IMR-90 (cell line): ENCODE measurements at regions not wholly inside any gene's neighbourhood (a gene's known extent, or its start where the extent isn't known, plus 50 kb on each side); places are given as distances from the start of the nearest gene placed in this dataset.

Experiments used
- ATAC-seq: fragments of 200-7000 bp; cut with Tn5 transposase; 2 replicates; pipeline ENCODE4 v1.9.1; 2020; ENCODE audit warnings: low read depth, mild to moderate bottlenecking, moderate library complexity
- BruUV-seq: library from RNA; stranded (reverse); fragments of 400-500 nt; replicated peaks from 2 replicates; lab custom pipeline; 2021; lab: Mats Ljungman, UMichigan
- CTCF ChIA-PET: fragments of 300-600 bp; formaldehyde crosslinking; extraction: SDS; loops from one replicate; lab custom pipeline; 2021; ENCODE audit warnings: antibody characterized with exemption; lab: Yijun Ruan, JAX
- POLR2A ChIA-PET: fragments of 300-600 bp; sonication (Branson Sonifier 250); formaldehyde crosslinking; loops from one replicate; lab custom pipeline; 2022; ENCODE audit warnings: antibody characterized with exemption; ENCODE audit not compliant: unreplicated experiment; lab: Charles Lee
- DNase-seq: peaks from one replicate; pipeline ENCODE4 v3.0.0; 2013
- H2AFZ ChIP-seq: replicated peaks from 2 replicates; pipeline ENCODE3; 2013; ENCODE audit warnings: low read length, mild to moderate bottlenecking; ENCODE audit not compliant: poor library complexity
- H2AK5ac ChIP-seq: 2 replicates; pipeline ENCODE4 v1.6.1; 2013; ENCODE audit warnings: low read depth, low read length, inconsistent platforms
- H2AK9ac ChIP-seq: replicated peaks from 2 replicates; pipeline ENCODE3; 2013; ENCODE audit warnings: mild to moderate bottlenecking, low read depth, low read length, moderate library complexity; ENCODE audit not compliant: poor library complexity
- H2BK120ac ChIP-seq: 2 replicates; pipeline ENCODE4 v1.6.1; 2013; ENCODE audit warnings: low read depth, low read length, inconsistent platforms
- H2BK15ac ChIP-seq: 3 replicates; pipeline ENCODE4 v1.6.1; 2013; ENCODE audit warnings: low read depth, low read length, inconsistent platforms
- H2BK20ac ChIP-seq: 2 replicates; pipeline ENCODE4 v1.6.1; 2013; ENCODE audit warnings: low read depth, mild to moderate bottlenecking, inconsistent platforms, low read length, moderate library complexity
- H2BK5ac ChIP-seq: 2 replicates; pipeline ENCODE4 v1.6.1; 2013; ENCODE audit warnings: mild to moderate bottlenecking, low read depth, low read length, inconsistent platforms; ENCODE audit not compliant: poor library complexity, severe bottlenecking
- H3K14ac ChIP-seq: replicated peaks from 2 replicates; pipeline ENCODE4 v1.6.1; 2013; ENCODE audit warnings: low read depth, low read length, inconsistent platforms
- H3K18ac ChIP-seq: 2 replicates; pipeline ENCODE4 v1.6.1; 2013; ENCODE audit warnings: low read depth, low read length, control low read depth
- H3K23ac ChIP-seq: 2 replicates; pipeline ENCODE4 v1.6.1; 2013; ENCODE audit warnings: low read depth, low read length, inconsistent platforms
- H3K27ac ChIP-seq: 2 replicates; pipeline ENCODE4 v1.5.1; 2013; ENCODE audit warnings: mild to moderate bottlenecking, control low read depth, low read length; ENCODE audit not compliant: insufficient read depth
- H3K27me3 ChIP-seq: 2 replicates; pipeline ENCODE4 v1.6.1; 2013; ENCODE audit warnings: low read length; ENCODE audit not compliant: control insufficient read depth, insufficient read depth
- H3K36me3 ChIP-seq: 2 replicates; pipeline ENCODE4 v1.6.1; 2013; ENCODE audit warnings: low read length, mixed read lengths; ENCODE audit not compliant: control insufficient read depth, insufficient read depth
- H3K4ac ChIP-seq: 2 replicates; pipeline ENCODE4 v1.6.1; 2013; ENCODE audit warnings: low read depth, low read length, inconsistent platforms
- H3K4me1 ChIP-seq: 2 replicates; pipeline ENCODE4 v1.6.1; 2013; ENCODE audit warnings: low read length, mixed read lengths; ENCODE audit not compliant: control insufficient read depth, insufficient read depth
- H3K4me2 ChIP-seq: 2 replicates; pipeline ENCODE4 v1.6.1; 2013; ENCODE audit warnings: low read depth, mild to moderate bottlenecking, control low read depth, low read length, moderate library complexity
- H3K4me3 ChIP-seq: 2 replicates; pipeline ENCODE4 v1.5.1; 2013; ENCODE audit warnings: low read depth, mild to moderate bottlenecking, control low read depth, low read length, moderate library complexity; ENCODE audit not compliant: insufficient read depth
- H3K56ac ChIP-seq: 2 replicates; pipeline ENCODE4 v1.6.1; 2013; ENCODE audit warnings: low read length, inconsistent platforms; ENCODE audit not compliant: insufficient read depth; ENCODE audit errors: extremely low read depth
- H3K79me1 ChIP-seq, 2 experiments: 2 replicates each; pipeline ENCODE4 v1.6.1; 2013; ENCODE audit warnings: low read length in 2 of 2, inconsistent platforms in 1 of 2, low read depth in 1 of 2
- H3K9ac ChIP-seq: 2 replicates; pipeline ENCODE4 v1.6.1; 2013; ENCODE audit warnings: low read depth, low read length, control low read depth
- H3K9me1 ChIP-seq: 2 replicates; pipeline ENCODE4 v1.6.1; 2013; ENCODE audit warnings: low read length, inconsistent platforms; ENCODE audit not compliant: insufficient read depth
- H3K9me3 ChIP-seq: 2 replicates; pipeline ENCODE4 v1.6.1; 2013; ENCODE audit warnings: low read length; ENCODE audit not compliant: control insufficient read depth, insufficient read depth
- H4K20me1 ChIP-seq: 2 replicates; pipeline ENCODE4 v1.6.1; 2013; ENCODE audit warnings: low read length, inconsistent platforms; ENCODE audit not compliant: insufficient read depth
- H4K5ac ChIP-seq: 2 replicates; pipeline ENCODE4 v1.6.1; 2013; ENCODE audit warnings: mild to moderate bottlenecking, low read depth, low read length, control low read depth
- H4K8ac ChIP-seq, 2 experiments: 2 replicates each; pipeline ENCODE4 v1.6.1; 2013; ENCODE audit warnings: low read depth in 2 of 2, low read length in 2 of 2, control low read depth in 1 of 2, inconsistent platforms in 1 of 2
- H4K91ac ChIP-seq: 2 replicates; pipeline ENCODE4 v1.6.1; 2013; ENCODE audit warnings: low read depth, low read length, inconsistent platforms; ENCODE audit not compliant: insufficient read depth
- CHD1 ChIP-seq: IDR thresholded peaks from 2 replicates; pipeline ENCODE4 v1.6.1; 2012; ENCODE audit warnings: low read depth, low read length, improper control_type of control experiment
- RCOR1 ChIP-seq: IDR thresholded peaks from 2 replicates; pipeline ENCODE4 v1.6.1; 2012; ENCODE audit warnings: mild to moderate bottlenecking, low read length, improper control_type of control experiment; ENCODE audit not compliant: insufficient replicate concordance
- USF2 ChIP-seq: fragments of 150-350 bp; IDR thresholded peaks from 2 replicates; pipeline ENCODE4 v1.6.1; 2017; ENCODE audit warnings: mild to moderate bottlenecking, antibody characterized with exemption, low read length, low read depth
- dilution Hi-C: fragments of 300-500 bp; cut with HindIII; formaldehyde crosslinking; loops from one replicate; pipeline ENCODE4 v1.14.3; 2018; ENCODE audit warnings: low sequenced_read_pairs; ENCODE audit not compliant: unreplicated experiment
- in situ Hi-C: fragments of 300-500 bp; cut with MboI; formaldehyde crosslinking; loops from 3 replicates; pipeline ENCODE4 v1.14.3; 2019; ENCODE audit warnings: low sequenced_read_pairs, inconsistent platforms, mixed read lengths
- intact Hi-C: fragments of 100-400 bp; cut with micrococcal nuclease; formaldehyde crosslinking; loops from 2 replicates; pipeline ENCODE4 v1.10.0; 2022
- TF ChIP-seq, protein P1 (sequence below): fragments of 150-350 bp; IDR thresholded peaks from 2 replicates; pipeline ENCODE4 v1.6.1; 2016; ENCODE audit warnings: low read depth, mild to moderate bottlenecking, low read length, moderate library complexity, borderline replicate concordance

GRCh38 chr2:195117011-195117410 lies 540.0 kb upstream of the SLC39A10 start:
- ATAC-seq = no peak
- H2AK5ac ChIP-seq = no peak overlapping the region
- H2AK9ac ChIP-seq = no peak overlapping the region
- no peak overlapping the region for H3K4me3 ChIP-seq
- no peak overlapping the region for H3K18ac ChIP-seq
- H4K20me1 ChIP-seq = no peaks in the 10 kb centered on the region
- H3K4me1 ChIP-seq = no peaks in the 10 kb centered on the region
- no peaks in the 10 kb centered on the region for H3K9me3 ChIP-seq
- BruUV-seq = no TSS peak
- H2BK20ac ChIP-seq = no peak overlapping the region
- no peak for DNase-seq
- no peak overlapping the region for H3K4ac ChIP-seq
- H2BK5ac ChIP-seq = no peak overlapping the region
- no peaks in the 10 kb centered on the region for H3K27me3 ChIP-seq
- no peaks in the 10 kb centered on the region for H3K36me3 ChIP-seq
- no peak overlapping the region for H2AFZ ChIP-seq
- TF ChIP-seq RCOR1 (no peak), CHD1 (no peak), USF2 (no peak)
- TF ChIP-seq, protein P1, sequence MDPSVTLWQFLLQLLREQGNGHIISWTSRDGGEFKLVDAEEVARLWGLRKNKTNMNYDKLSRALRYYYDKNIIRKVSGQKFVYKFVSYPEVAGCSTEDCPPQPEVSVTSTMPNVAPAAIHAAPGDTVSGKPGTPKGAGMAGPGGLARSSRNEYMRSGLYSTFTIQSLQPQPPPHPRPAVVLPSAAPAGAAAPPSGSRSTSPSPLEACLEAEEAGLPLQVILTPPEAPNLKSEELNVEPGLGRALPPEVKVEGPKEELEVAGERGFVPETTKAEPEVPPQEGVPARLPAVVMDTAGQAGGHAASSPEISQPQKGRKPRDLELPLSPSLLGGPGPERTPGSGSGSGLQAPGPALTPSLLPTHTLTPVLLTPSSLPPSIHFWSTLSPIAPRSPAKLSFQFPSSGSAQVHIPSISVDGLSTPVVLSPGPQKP = no peak
- H3K23ac ChIP-seq = no peak overlapping the region
- H2BK15ac ChIP-seq = no peak overlapping the region
- in situ Hi-C loops = no loop called here
- intact Hi-C loops = no loop called here
- no peak overlapping the region for H3K56ac ChIP-seq
- no peak overlapping the region for H2BK120ac ChIP-seq
- dilution Hi-C loops = no loop called here
- no peaks in the 10 kb centered on the region for H3K79me1 ChIP-seq
- no peak overlapping the region for H3K9ac ChIP-seq
- POLR2A ChIA-PET = no interaction called here
- no peaks in the 10 kb centered on the region for H3K9me1 ChIP-seq
- no peak overlapping the region for H3K4me2 ChIP-seq
- H3K14ac ChIP-seq = no peak overlapping the region
- CTCF ChIA-PET = no interaction called here
- H3K27ac ChIP-seq = no peak overlapping the region
- H4K8ac ChIP-seq = no peak overlapping the region
- H4K91ac ChIP-seq = no peak overlapping the region
- H4K5ac ChIP-seq = no peak overlapping the region
